Suprapubic skin (tissue), 4 donors: ENCODE measurements at regions not wholly inside any gene's neighbourhood (a gene's known extent, or its start where the extent isn't known, plus 50 kb on each side); places are given as distances from the start of the nearest gene placed in this dataset.

Experiments used
- DNase-seq, 2 donors: peaks; one replicate each; pipeline ENCODE4 v3.0.0-alpha.2; 2019; ENCODE audit warnings: low spot score in 2 of 2
- H3K27ac ChIP-seq: fragments of 200-600 bp; sonication (generic); one replicate; pipeline ENCODE4 v1.5.1; 2019
- H3K27me3 ChIP-seq: fragments of 200-600 bp; sonication (generic); one replicate; pipeline ENCODE4 v1.5.1; 2019
- H3K36me3 ChIP-seq: fragments of 200-600 bp; sonication (generic); one replicate; pipeline ENCODE4 v1.5.1; 2019
- H3K4me1 ChIP-seq: fragments of 200-600 bp; sonication (generic); one replicate; pipeline ENCODE4 v1.5.1; 2019
- H3K4me3 ChIP-seq: fragments of 200-600 bp; sonication (generic); one replicate; pipeline ENCODE4 v1.5.1; 2019; ENCODE audit warnings: mild to moderate bottlenecking
- H3K9me3 ChIP-seq: fragments of 200-600 bp; sonication (generic); one replicate; pipeline ENCODE4 v1.5.1; 2019
- CTCF ChIP-seq, 2 donors: fragments of 200-600 bp in 1 of 2; fragments of 450-650 bp in 1 of 2; sonication (generic) in 1 of 2; IDR thresholded peaks; one replicate each; pipeline ENCODE4 v1.5.1; 2016 to 2019; ENCODE audit warnings: antibody characterized with exemption in 2 of 2, mild to moderate bottlenecking in 1 of 2, moderate library complexity in 1 of 2
- EP300 ChIP-seq: sonication (generic); formaldehyde crosslinking; IDR thresholded peaks from one replicate; pipeline ENCODE4 v1.6.1; 2017; ENCODE audit warnings: antibody characterized with exemption
- POLR2A ChIP-seq, 2 donors: fragments of 450-650 bp; IDR thresholded peaks; one replicate each; pipeline ENCODE4 v1.6.1; 2017; ENCODE audit warnings: antibody characterized with exemption in 2 of 2, mild to moderate bottlenecking in 2 of 2, moderate library complexity in 2 of 2
- POLR2AphosphoS5 ChIP-seq, 3 donors: sonication (generic); formaldehyde crosslinking; IDR thresholded peaks; one replicate each; pipeline ENCODE4 v1.6.1; 2017; ENCODE audit warnings: antibody characterized with exemption in 3 of 3
- WGBS: methylation state at CpG from one replicate; pipeline ENCODE4 v1.1.5; 2018; 5-methylcytosine and 5-hydroxymethylcytosine counted together

- Histone ChIP-seq H3K27ac (no peak overlapping the region), H3K4me3 (no peak overlapping the region), H3K4me1 (no peaks in the 10 kb centered on the region), H3K27me3 (no peaks in the 10 kb centered on the region), H3K9me3 (no peaks in the 10 kb centered on the region), H3K36me3 (no peaks in the 10 kb centered on the region)
- WGBS = 79% methylated on average over 8 of the region's 8 CpGs
- DNase-seq = no peak
- no peak for TF ChIP-seq POLR2AphosphoS5 (IDR thresholded peaks at IDR 0.05)
- no peak for TF ChIP-seq POLR2A (IDR thresholded peaks at IDR 0.05)
- no peak for TF ChIP-seq EP300
- no peak for TF ChIP-seq CTCF (IDR thresholded peaks at IDR 0.05)
Measured at GRCh38 chr4:151993521-151993920, 232.7 kb upstream of the GATB start.

- Histone ChIP-seq H3K4me3 (no peak overlapping the region), H3K27ac (no peak overlapping the region), H3K36me3 (no peaks in the 10 kb centered on the region), H3K27me3 (no peaks in the 10 kb centered on the region), H3K9me3 (no peaks in the 10 kb centered on the region), H3K4me1 (no peaks in the 10 kb centered on the region)
- WGBS = 57% methylated on average over 5 of the region's 5 CpGs
- no peak for TF ChIP-seq POLR2AphosphoS5 (IDR thresholded peaks at IDR 0.05)
- TF ChIP-seq EP300 = no peak
- TF ChIP-seq POLR2A (IDR thresholded peaks at IDR 0.05) = no peak
- TF ChIP-seq CTCF (IDR thresholded peaks at IDR 0.05) = no peak
- DNase-seq = no peak
Measured at GRCh38 chr4:151992332-151993154, 231.7 kb upstream of the GATB start.

- WGBS = 34% methylated on average over 2 of the region's 2 CpGs
- TF ChIP-seq CTCF (IDR thresholded peaks at IDR 0.05) (no peak), EP300 (no peak), POLR2A (IDR thresholded peaks at IDR 0.05) (no peak), POLR2AphosphoS5 (IDR thresholded peaks at IDR 0.05) (no peak)
- no peaks in the 10 kb centered on the region for H3K36me3 ChIP-seq
Measured at GRCh38 chr4:151991884-151992167, 231.0 kb upstream of the GATB start.

GRCh38 chr4:151991001-151991883, 230.4 kb upstream of the GATB start:
- no peaks in the 10 kb centered on the region for H3K27me3 ChIP-seq
- H3K27ac ChIP-seq = no peak overlapping the region
- DNase-seq = no peak
- no peak overlapping the region for H3K4me3 ChIP-seq
- H3K4me1 ChIP-seq = no peaks in the 10 kb centered on the region
- WGBS = 77% methylated on average over 10 of the region's 10 CpGs
- no peak for TF ChIP-seq CTCF (IDR thresholded peaks at IDR 0.05)
- TF ChIP-seq POLR2AphosphoS5 (IDR thresholded peaks at IDR 0.05) = no peak
- TF ChIP-seq EP300 = no peak
- TF ChIP-seq POLR2A (IDR thresholded peaks at IDR 0.05) = no peak
- H3K9me3 ChIP-seq = no peaks in the 10 kb centered on the region
- H3K36me3 ChIP-seq = no peaks in the 10 kb centered on the region

More at GRCh38 chr4:151991884-151992167, 231.0 kb upstream of the GATB start:
- no peaks in the 10 kb centered on the region for H3K9me3 ChIP-seq
- DNase-seq = no peak
- H3K4me1 ChIP-seq = no peaks in the 10 kb centered on the region
- no peak overlapping the region for H3K27ac ChIP-seq
- H3K27me3 ChIP-seq = no peaks in the 10 kb centered on the region
- H3K4me3 ChIP-seq = no peak overlapping the region

- TF ChIP-seq POLR2AphosphoS5 (IDR thresholded peaks at IDR 0.05) (no peak), CTCF (IDR thresholded peaks at IDR 0.05) (no peak)
- no peak for DNase-seq
- no peak overlapping the region for H3K27ac ChIP-seq
- H3K4me3 ChIP-seq = no peak overlapping the region
- H3K4me1 ChIP-seq = no peaks in the 10 kb centered on the region
- 65% methylated on average over 4 of the region's 4 CpGs for WGBS
- H3K9me3 ChIP-seq = no peaks in the 10 kb centered on the region
- no peaks in the 10 kb centered on the region for H3K36me3 ChIP-seq
- no peaks in the 10 kb centered on the region for H3K27me3 ChIP-seq
Measured at GRCh38 chr4:151990201-151990600, 229.4 kb upstream of the GATB start.
